GM04503 (cell line): ENCODE measurements at regions not wholly inside any gene's neighbourhood (a gene's known extent, or its start where the extent isn't known, plus 50 kb on each side); places are given as distances from the start of the nearest gene placed in this dataset.

Experiments
- DNase-seq: peaks from one replicate; pipeline ENCODE4 v3.0.0-alpha.2; 2012; ENCODE audit warnings: low read depth

DNA sequence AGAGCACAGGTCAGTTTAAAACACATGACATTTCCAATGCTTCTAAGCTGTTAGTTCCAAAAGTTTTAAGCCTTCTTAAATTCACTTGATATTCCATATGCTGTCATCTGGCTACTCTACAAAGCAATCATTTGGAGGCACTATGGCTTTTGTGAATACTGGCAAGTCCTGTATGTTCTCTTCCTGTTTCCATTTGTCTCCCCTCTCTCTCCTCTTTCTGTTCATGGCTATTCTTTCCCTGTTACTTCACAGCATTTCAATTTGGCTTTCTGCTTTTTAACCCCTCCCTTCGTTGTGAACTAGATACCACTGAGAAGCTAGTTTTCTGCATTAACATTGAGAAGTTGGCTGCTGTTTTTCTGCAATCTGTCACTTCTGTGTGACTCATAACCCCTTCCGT is 1337.2 kb upstream of the CELF4 start:
- no peak for DNase-seq

GRCh38 chr18:38900445-38900844 is 1334.8 kb upstream of the CELF4 start:
- no peak for DNase-seq

- DNase-seq = no peak
Observed at GRCh38 chr18:38900031-38900430, 1334.4 kb upstream of the CELF4 start.

- no peak for DNase-seq
Observed at GRCh38 chr18:38899252-38899651, 1333.7 kb upstream of the CELF4 start.

GRCh38 chr18:38898167-38898566 is 1332.6 kb upstream of the CELF4 start:
- DNase-seq = no peak

DNA sequence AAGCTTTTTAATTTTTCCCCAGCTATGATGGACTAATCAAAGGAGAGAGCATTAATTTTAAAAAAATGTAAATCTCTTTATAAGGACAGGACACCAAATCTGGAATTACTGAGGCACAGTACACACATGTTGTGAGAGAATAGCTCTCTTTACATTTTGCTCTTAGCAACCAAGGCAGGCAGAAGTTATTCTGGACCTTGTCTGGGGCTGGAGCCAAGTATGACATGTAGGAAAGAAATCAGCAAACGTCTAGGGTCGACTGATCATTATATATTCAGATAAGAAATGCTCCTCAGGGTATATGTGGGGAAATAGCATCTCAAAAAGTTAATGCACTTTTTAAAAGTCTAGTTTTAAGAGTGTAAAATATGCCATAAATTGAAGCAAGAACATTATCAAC is 1330.0 kb upstream of the CELF4 start:
- no peak for DNase-seq

DNA sequence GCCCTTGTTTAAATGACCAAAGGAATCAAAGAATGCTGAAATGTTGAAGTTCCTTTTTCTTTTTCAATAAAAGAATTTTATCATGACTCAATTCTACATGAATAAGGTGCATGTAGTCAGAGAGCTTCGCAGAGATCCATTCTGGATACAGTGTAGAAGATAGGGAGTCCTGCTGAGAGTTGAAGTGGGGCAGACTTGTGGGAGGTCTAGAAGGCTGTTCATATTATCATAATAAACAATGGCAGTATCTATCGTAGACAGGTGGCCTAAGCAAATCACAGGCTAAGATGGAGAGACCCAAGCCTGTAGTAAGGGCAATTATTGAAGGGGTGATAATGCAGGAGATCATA is 1322.0 kb upstream of the CELF4 start:
- no peak for DNase-seq

GRCh38 chr18:38886861-38887670 is 1321.5 kb upstream of the CELF4 start:
- DNase-seq = no peak

DNA sequence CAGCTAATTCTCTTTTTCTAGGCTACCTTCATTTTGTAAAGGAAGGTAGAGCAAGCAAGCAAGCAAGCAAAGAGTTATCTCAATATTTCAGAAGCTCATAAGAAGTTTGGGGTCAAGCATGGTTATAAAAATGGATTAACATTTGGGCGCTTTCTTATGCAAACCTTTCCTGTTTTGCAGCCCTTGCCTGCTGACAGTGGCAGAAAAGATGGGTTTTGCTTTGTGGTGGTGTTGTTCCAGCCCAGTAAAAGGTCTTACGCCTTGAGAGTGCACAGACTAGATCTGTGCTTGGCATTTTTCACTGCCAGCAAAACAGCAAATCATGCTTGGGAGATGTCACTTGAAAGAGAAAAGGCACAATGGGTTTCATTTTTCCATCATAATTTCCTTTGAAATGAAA is 1320.6 kb upstream of the CELF4 start:
- DNase-seq = no peak

GRCh38 chr18:38884050-38884449 is 1318.5 kb upstream of the CELF4 start:
- DNase-seq = no peak

GRCh38 chr18:38883111-38883510 is 1317.5 kb upstream of the CELF4 start:
- DNase-seq = no peak

DNA sequence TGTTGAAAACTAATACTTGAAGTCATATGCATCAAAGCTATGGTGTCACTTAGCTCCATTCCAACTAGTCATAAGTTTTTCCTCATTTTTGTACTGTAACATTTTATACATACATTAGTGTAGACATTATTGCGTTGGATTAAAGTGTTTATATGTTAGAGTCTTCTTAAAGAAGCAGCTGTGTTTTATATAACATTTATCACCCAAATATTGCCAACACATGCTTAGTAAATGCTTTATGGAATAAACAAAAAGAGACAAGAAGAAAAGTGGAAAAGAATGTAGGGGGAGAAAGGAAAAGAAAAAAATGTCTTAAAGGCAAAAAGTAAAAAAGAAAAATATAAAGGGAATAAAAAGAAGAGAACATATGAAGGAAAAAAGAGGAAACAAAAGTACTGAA is 1314.3 kb upstream of the CELF4 start:
- no peak for DNase-seq

- DNase-seq = no peak
Observed at GRCh38 chr18:38872342-38872741, 1306.7 kb upstream of the CELF4 start.

DNA sequence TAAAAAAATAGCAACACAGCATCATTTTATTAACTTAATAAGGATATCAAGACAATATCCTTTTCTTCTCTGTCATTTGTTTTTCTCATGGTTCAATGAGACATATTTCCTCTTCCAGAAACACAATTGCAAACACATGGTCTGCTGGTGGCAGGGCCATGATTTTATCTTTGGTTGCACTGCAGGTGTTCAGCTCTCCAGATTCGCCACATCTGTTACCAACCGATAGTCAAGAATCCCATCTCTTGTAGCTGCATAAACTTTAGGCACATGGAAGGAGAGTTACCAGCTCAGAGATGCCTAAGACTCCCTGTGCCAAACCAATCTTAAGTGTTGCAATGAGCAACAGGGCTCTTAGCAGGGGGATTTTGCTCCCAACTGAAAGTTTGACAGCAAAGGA is 1303.2 kb upstream of the CELF4 start:
- no peak for DNase-seq

- no peak for DNase-seq
Observed at GRCh38 chr18:38867680-38868079, 1302.1 kb upstream of the CELF4 start.

GRCh38 chr18:38851526-38851925 is 1285.9 kb upstream of the CELF4 start:
- no peak for DNase-seq

GRCh38 chr18:38847326-38847725 is 1281.7 kb upstream of the CELF4 start:
- DNase-seq = no peak

GRCh38 chr18:38843291-38843690 is 1277.7 kb upstream of the CELF4 start:
- no peak for DNase-seq

GRCh38 chr18:38826247-38826646 is 1260.6 kb upstream of the CELF4 start:
- no peak for DNase-seq

GRCh38 chr18:38811209-38811608 is 1245.6 kb upstream of the CELF4 start:
- no peak for DNase-seq

GRCh38 chr18:38810789-38811188 is 1245.2 kb upstream of the CELF4 start:
- DNase-seq = no peak

GRCh38 chr18:38807915-38808314 is 1242.3 kb upstream of the CELF4 start:
- DNase-seq = no peak

DNA sequence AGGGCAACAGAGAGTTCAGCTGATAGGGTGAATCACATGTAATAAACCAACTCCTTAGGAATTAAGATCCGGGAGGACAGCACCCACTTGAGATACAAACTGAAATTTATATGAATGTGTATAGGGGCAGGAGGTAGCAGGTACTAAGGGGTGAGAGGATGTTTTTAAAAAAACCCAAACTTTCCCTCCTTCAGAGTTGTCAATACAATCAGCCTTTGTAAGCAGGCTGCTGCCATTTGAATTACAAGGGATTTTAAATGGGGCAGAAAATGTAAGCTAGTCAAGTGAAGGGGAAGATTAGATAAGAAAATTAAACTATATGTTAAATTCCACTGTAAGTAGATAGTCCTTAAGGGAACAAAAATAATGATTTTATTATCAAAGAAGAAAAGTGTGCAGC is 1239.7 kb upstream of the CELF4 start:
- DNase-seq = no peak

GRCh38 chr18:38801640-38802039 is 1236.0 kb upstream of the CELF4 start:
- no peak for DNase-seq
